ENCODE measurements at regions not wholly inside any gene's neighbourhood (a gene's known extent, or its start where the extent isn't known, plus 50 kb on each side); places are given as distances from the start of the nearest gene placed in this dataset.

DNA sequence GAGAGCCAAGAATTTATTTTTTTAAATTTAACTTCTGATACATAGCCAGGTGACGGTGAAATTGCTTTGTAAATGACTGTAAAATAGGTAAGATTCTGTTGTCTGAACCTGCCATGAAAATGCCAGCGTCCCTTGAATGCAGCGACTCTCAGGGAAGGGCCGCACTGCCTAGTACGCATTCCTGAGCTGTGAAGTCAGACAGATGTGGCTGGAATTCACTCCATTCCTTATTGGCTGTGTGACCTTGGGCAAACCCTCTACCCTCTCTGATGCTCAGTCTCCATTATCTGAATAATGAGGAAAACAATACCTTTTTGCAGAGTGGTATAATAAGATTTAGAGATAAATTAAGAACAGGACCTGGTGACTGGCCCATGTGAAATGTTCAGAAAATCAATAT, 167.1 kb upstream of the DAB1 start:
- no peaks in the 10 kb centered on the region for H3K9me3 ChIP-seq (ENCODE audit: severe bottlenecking)
- peak; percentile 75; the same call in 2 of the 3 replicates for ATAC-seq (ENCODE audit: low read depth)

GRCh38 chr1:57586842-57587241, 163.0 kb upstream of the DAB1 start:
- H3K9me3 ChIP-seq (ENCODE audit: severe bottlenecking) = no peaks in the 10 kb centered on the region
- no peaks in the 10 kb centered on the region for H3K36me3 ChIP-seq (ENCODE audit: low read depth)
- H3K4me3 ChIP-seq (ENCODE audit: severe bottlenecking) = no peak overlapping the region
- H3K4me1 ChIP-seq (ENCODE audit: insufficient read depth, poor library complexity, severe bottlenecking) = no peaks in the 10 kb centered on the region
- H3K27me3 ChIP-seq (ENCODE audit: insufficient read depth, poor library complexity, severe bottlenecking) = no peaks in the 10 kb centered on the region
- DNase-seq (ENCODE audit: low spot score) (no peak), ATAC-seq (ENCODE audit: low read depth) (no peak)
- no peak overlapping the region for H3K27ac ChIP-seq (ENCODE audit: poor library complexity, severe bottlenecking)
- TF ChIP-seq, protein P1, sequence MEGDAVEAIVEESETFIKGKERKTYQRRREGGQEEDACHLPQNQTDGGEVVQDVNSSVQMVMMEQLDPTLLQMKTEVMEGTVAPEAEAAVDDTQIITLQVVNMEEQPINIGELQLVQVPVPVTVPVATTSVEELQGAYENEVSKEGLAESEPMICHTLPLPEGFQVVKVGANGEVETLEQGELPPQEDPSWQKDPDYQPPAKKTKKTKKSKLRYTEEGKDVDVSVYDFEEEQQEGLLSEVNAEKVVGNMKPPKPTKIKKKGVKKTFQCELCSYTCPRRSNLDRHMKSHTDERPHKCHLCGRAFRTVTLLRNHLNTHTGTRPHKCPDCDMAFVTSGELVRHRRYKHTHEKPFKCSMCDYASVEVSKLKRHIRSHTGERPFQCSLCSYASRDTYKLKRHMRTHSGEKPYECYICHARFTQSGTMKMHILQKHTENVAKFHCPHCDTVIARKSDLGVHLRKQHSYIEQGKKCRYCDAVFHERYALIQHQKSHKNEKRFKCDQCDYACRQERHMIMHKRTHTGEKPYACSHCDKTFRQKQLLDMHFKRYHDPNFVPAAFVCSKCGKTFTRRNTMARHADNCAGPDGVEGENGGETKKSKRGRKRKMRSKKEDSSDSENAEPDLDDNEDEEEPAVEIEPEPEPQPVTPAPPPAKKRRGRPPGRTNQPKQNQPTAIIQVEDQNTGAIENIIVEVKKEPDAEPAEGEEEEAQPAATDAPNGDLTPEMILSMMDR (IDR thresholded peaks at IDR 0.05; ENCODE audit: poor library complexity, severe bottlenecking) = no peak

More for the DNA sequence above, 167.1 kb upstream of the DAB1 start:
- H3K4me3 ChIP-seq (ENCODE audit: severe bottlenecking) = no peak overlapping the region
- no peaks in the 10 kb centered on the region for H3K4me1 ChIP-seq (ENCODE audit: insufficient read depth, poor library complexity, severe bottlenecking)
- DNase-seq (ENCODE audit: low spot score) = no peak
- TF ChIP-seq, protein P1 (IDR thresholded peaks at IDR 0.05; ENCODE audit: poor library complexity, severe bottlenecking) = no peak
- no peaks in the 10 kb centered on the region for H3K36me3 ChIP-seq (ENCODE audit: low read depth)
- no peak overlapping the region for H3K27ac ChIP-seq (ENCODE audit: poor library complexity, severe bottlenecking)
- H3K27me3 ChIP-seq (ENCODE audit: insufficient read depth, poor library complexity, severe bottlenecking) = no peaks in the 10 kb centered on the region

DNA sequence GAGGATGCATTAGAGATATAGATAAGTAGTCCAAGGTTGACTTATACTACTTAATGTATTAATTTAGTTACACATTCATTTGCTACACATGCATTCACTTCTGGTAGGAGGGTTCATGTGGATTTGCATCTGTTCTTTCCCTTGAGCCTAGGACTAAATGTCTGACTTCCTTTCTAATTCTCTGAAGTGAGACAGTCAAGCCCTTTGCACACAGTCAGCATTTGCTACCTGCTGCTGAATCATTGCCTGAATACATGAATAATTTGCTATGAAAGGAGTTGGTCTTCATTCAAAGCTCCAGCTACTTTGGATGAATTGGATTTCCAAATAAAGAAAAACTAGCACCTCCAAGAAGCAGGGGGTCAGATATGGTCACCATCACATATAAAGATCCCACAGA, 154.8 kb upstream of the DAB1 start:
- TF ChIP-seq, protein P1 (IDR thresholded peaks at IDR 0.05; ENCODE audit: poor library complexity, severe bottlenecking) = no peak
- H3K4me1 ChIP-seq (ENCODE audit: insufficient read depth, poor library complexity, severe bottlenecking) = no peaks in the 10 kb centered on the region
- DNase-seq (ENCODE audit: low spot score) = no peak
- no peak for ATAC-seq (ENCODE audit: low read depth)
- H3K4me3 ChIP-seq (ENCODE audit: severe bottlenecking) = no peak overlapping the region
- no peak overlapping the region for H3K27ac ChIP-seq (ENCODE audit: poor library complexity, severe bottlenecking)
- H3K27me3 ChIP-seq (ENCODE audit: insufficient read depth, poor library complexity, severe bottlenecking) = no peaks in the 10 kb centered on the region
- H3K9me3 ChIP-seq (ENCODE audit: severe bottlenecking) = no peaks in the 10 kb centered on the region
- H3K36me3 ChIP-seq (ENCODE audit: low read depth) = no peaks in the 10 kb centered on the region

DNA sequence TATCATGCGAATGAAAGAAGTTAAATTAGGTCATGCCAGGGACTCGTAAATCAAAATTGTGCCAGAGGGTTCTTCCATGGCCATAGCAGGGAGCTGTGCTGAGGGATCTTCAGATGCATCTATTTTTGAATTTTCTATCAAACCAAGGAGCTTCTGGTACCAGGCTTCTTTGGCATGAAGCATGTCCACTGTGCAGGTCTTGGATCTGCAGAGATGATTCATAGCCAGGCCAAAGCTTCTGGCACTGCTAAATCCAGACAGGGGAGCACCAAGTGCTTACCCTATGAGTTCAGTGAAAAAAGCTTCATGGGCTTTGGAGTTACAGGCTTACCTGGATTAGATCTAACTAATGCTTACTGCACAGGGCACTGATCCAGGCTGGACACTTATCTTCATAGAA, 154.2 kb upstream of the DAB1 start:
- no peak for DNase-seq (ENCODE audit: low spot score)

GRCh38 chr1:57576756-57577155, 152.9 kb upstream of the DAB1 start:
- H3K36me3 ChIP-seq (ENCODE audit: low read depth) = no peaks in the 10 kb centered on the region
- no peaks in the 10 kb centered on the region for H3K27me3 ChIP-seq (ENCODE audit: insufficient read depth, poor library complexity, severe bottlenecking)
- no peak for DNase-seq (ENCODE audit: low spot score)
- no peak overlapping the region for H3K4me3 ChIP-seq (ENCODE audit: severe bottlenecking)
- ATAC-seq (ENCODE audit: low read depth) = no peak
- H3K27ac ChIP-seq (ENCODE audit: poor library complexity, severe bottlenecking) = no peak overlapping the region
- H3K9me3 ChIP-seq (ENCODE audit: severe bottlenecking) = no peaks in the 10 kb centered on the region
- TF ChIP-seq, protein P1 (IDR thresholded peaks at IDR 0.05; ENCODE audit: poor library complexity, severe bottlenecking) = no peak
- no peaks in the 10 kb centered on the region for H3K4me1 ChIP-seq (ENCODE audit: insufficient read depth, poor library complexity, severe bottlenecking)

More for the DNA sequence above, 154.2 kb upstream of the DAB1 start:
- Histone ChIP-seq H3K36me3 (ENCODE audit: low read depth) (no peaks in the 10 kb centered on the region), H3K27me3 (ENCODE audit: insufficient read depth, poor library complexity, severe bottlenecking) (no peaks in the 10 kb centered on the region), H3K4me3 (ENCODE audit: severe bottlenecking) (no peak overlapping the region), H3K4me1 (ENCODE audit: insufficient read depth, poor library complexity, severe bottlenecking) (no peaks in the 10 kb centered on the region), H3K9me3 (ENCODE audit: severe bottlenecking) (no peaks in the 10 kb centered on the region), H3K27ac (ENCODE audit: poor library complexity, severe bottlenecking) (no peak overlapping the region)
- no peak for ATAC-seq (ENCODE audit: low read depth)
- TF ChIP-seq, protein P1 (IDR thresholded peaks at IDR 0.05; ENCODE audit: poor library complexity, severe bottlenecking) = no peak
